ENCODE measurements at regions not wholly inside any gene's neighbourhood (a gene's known extent, or its start where the extent isn't known, plus 50 kb on each side); places are given as distances from the start of the nearest gene placed in this dataset.

DNA sequence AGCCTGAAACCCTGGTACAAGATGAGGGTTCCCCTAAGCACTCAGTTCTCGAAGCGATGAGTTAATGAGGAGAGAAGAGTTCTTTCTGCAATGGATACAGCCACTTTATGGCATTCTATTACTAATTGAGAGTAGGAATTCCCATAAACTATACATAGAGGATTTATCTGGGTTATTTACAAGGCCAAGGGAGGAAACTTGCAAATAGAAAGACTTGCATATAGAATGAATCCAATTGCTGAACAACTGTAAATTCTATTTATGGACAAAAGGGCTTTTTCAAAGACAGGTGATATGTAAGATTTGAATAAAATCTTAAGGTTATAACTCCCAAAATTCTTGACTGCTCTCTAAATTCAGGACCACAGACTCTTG is 182.2 kb downstream of the PPARGC1A start:
- H3K27me3 ChIP-seq (ENCODE audit: control insufficient read depth, insufficient read depth, low read length), result no peaks in the 10 kb centered on the region
- no peak for TF ChIP-seq CTCF (IDR thresholded peaks at IDR 0.05; ENCODE audit: borderline replicate concordance, extremely low read depth, insufficient read depth)
- peak overlapping the region in 1 of 2 donors; percentile 0 for H3K27ac ChIP-seq (ENCODE audit: low read depth in 2 of 2, low read length in 2 of 2)
- FAIRE-seq (no peak), DNase-seq (no peak)
- peaks cover 0 to 16% (median 4%) of the 10 kb centered on the region in 3 donors for H3K4me1 ChIP-seq (ENCODE audit: control insufficient read depth in 2 of 3, insufficient read depth in 2 of 3, low read depth in 1 of 3, low read length in 3 of 3)
- H3K36me3 ChIP-seq (ENCODE audit: control insufficient read depth in 2 of 3, insufficient read depth in 3 of 3, low read length in 3 of 3), result no peaks in the 10 kb centered on the region
- H3K4me3 ChIP-seq (ENCODE audit: low read length in 3 of 3), result no peak overlapping the region
- intact Hi-C loops (cut with DNase I), result no loop called here
- H3K9ac ChIP-seq (ENCODE audit: low read length in 3 of 3), result no peak overlapping the region
- H3K9me3 ChIP-seq (ENCODE audit: control insufficient read depth in 2 of 3, insufficient read depth in 1 of 3, low read length in 3 of 3), result peaks cover 0 to 3% (median 0%) of the 10 kb centered on the region in 3 donors

GRCh38 chr4:23706972-23707651 is 182.7 kb downstream of the PPARGC1A start:
- H3K9ac ChIP-seq (ENCODE audit: low read length in 3 of 3), result no peak overlapping the region
- H3K27ac ChIP-seq (ENCODE audit: low read depth in 2 of 2, low read length in 2 of 2), result peak overlapping the region in 1 of 2 donors; percentile 0
- no peaks in the 10 kb centered on the region for H3K27me3 ChIP-seq (ENCODE audit: control insufficient read depth, insufficient read depth, low read length)
- DNase-seq, result peak in 2 of 5 donors; percentile 37 to 43
- peaks cover 0 to 3% (median 0%) of the 10 kb centered on the region in 3 donors for H3K9me3 ChIP-seq (ENCODE audit: control insufficient read depth in 2 of 3, insufficient read depth in 1 of 3, low read length in 3 of 3)
- H3K4me1 ChIP-seq (ENCODE audit: control insufficient read depth in 2 of 3, insufficient read depth in 2 of 3, low read depth in 1 of 3, low read length in 3 of 3), result peaks cover 0 to 16% (median 4%) of the 10 kb centered on the region in 3 donors
- FAIRE-seq, result peak; percentile 19
- H3K4me3 ChIP-seq (ENCODE audit: low read length in 3 of 3), result no peak overlapping the region
- no peaks in the 10 kb centered on the region for H3K36me3 ChIP-seq (ENCODE audit: control insufficient read depth in 2 of 3, insufficient read depth in 3 of 3, low read length in 3 of 3)
- TF ChIP-seq CTCF (IDR thresholded peaks at IDR 0.05; ENCODE audit: borderline replicate concordance, extremely low read depth, insufficient read depth), result no peak
- intact Hi-C loops (cut with DNase I), result no loop called here

- H3K27me3 ChIP-seq (ENCODE audit: control insufficient read depth, insufficient read depth, low read length), result no peaks in the 10 kb centered on the region
- H3K9ac ChIP-seq (ENCODE audit: low read length in 3 of 3), result no peak overlapping the region
- no peak overlapping the region for H3K4me3 ChIP-seq (ENCODE audit: low read length in 3 of 3)
- H3K4me1 ChIP-seq (ENCODE audit: control insufficient read depth in 2 of 3, insufficient read depth in 2 of 3, low read depth in 1 of 3, low read length in 3 of 3), result no peaks in the 10 kb centered on the region
- no peak overlapping the region for H3K27ac ChIP-seq (ENCODE audit: low read depth in 2 of 2, low read length in 2 of 2)
- H3K9me3 ChIP-seq (ENCODE audit: control insufficient read depth in 2 of 3, insufficient read depth in 1 of 3, low read length in 3 of 3), result peaks cover 0 to 3% (median 0%) of the 10 kb centered on the region in 3 donors
- DNase-seq, result no peak
- H3K36me3 ChIP-seq (ENCODE audit: control insufficient read depth in 2 of 3, insufficient read depth in 3 of 3, low read length in 3 of 3), result no peaks in the 10 kb centered on the region
- FAIRE-seq, result no peak
- no peak for TF ChIP-seq CTCF (IDR thresholded peaks at IDR 0.05; ENCODE audit: borderline replicate concordance, extremely low read depth, insufficient read depth)
- intact Hi-C loops (cut with DNase I), result no loop called here
These were observed 189.7 kb downstream of the PPARGC1A start for GRCh38 chr4:23700197-23700596.

DNA sequence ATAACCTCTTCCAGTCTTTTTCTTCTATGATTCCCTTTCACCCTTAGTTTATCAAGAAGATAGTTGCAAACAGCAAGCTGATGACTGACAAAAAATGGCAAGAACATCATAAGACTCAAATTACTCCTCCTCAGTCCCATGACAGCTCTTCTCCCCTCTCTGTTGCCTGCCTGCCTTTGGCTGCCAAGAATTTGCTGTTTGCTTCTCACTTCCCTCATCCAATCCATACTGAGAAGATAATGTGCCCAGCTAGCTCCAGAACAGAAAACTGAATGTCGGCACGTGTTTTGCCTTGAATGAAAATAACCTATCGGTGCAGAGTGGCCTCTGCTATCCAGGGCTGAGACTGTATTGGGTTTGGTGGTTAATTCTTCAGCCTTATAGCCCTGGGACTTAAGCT is 192.1 kb downstream of the PPARGC1A start:
- FAIRE-seq (no peak), DNase-seq (no peak)
- no peak for TF ChIP-seq CTCF (IDR thresholded peaks at IDR 0.05; ENCODE audit: borderline replicate concordance, extremely low read depth, insufficient read depth)
- H3K27me3 ChIP-seq (ENCODE audit: control insufficient read depth, insufficient read depth, low read length), result no peaks in the 10 kb centered on the region
- no peaks in the 10 kb centered on the region for H3K36me3 ChIP-seq (ENCODE audit: control insufficient read depth in 2 of 3, insufficient read depth in 3 of 3, low read length in 3 of 3)
- H3K4me3 ChIP-seq (ENCODE audit: low read length in 3 of 3), result no peak overlapping the region
- no peak overlapping the region for H3K27ac ChIP-seq (ENCODE audit: low read depth in 2 of 2, low read length in 2 of 2)
- intact Hi-C loops (cut with DNase I), result no loop called here
- no peaks in the 10 kb centered on the region for H3K4me1 ChIP-seq (ENCODE audit: control insufficient read depth in 2 of 3, insufficient read depth in 2 of 3, low read depth in 1 of 3, low read length in 3 of 3)
- H3K9ac ChIP-seq (ENCODE audit: low read length in 3 of 3), result no peak overlapping the region
- no peaks in the 10 kb centered on the region for H3K9me3 ChIP-seq (ENCODE audit: control insufficient read depth in 2 of 3, insufficient read depth in 1 of 3, low read length in 3 of 3)
